ENCODE measurements at regions not wholly inside any gene's neighbourhood (a gene's known extent, or its start where the extent isn't known, plus 50 kb on each side); places are given as distances from the start of the nearest gene placed in this dataset.

DNA sequence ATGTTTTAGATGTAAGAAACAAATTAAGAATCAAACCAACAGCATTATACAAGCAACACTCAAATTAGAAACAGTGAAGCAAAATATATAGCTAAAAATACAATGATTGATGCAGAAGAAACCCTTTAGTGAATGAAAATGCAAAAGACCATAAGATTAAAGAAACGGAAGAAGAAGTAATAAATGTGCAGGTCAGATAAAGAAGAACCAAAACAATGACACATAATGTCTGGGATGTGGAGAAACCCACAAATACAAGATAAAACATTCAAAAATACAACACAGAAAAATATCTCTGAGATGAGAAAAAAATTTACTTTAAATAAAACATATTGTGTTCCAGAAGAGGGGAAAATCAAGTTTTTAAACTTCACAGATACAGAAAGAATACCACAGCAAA lies 73.4 kb upstream of the AVPR1A start:
- Histone ChIP-seq H3K4me3 (ENCODE audit: insufficient read length, low read depth) (no peak overlapping the region), H3K9me3 (ENCODE audit: insufficient read depth, low read length) (no peaks in the 10 kb centered on the region), H3K27me3 (ENCODE audit: insufficient read depth, insufficient read length) (no peaks in the 10 kb centered on the region), H3K9ac (ENCODE audit: insufficient read length, low read depth) (no peak overlapping the region), H3K36me3 (ENCODE audit: insufficient read depth, insufficient read length, low read length) (no peaks in the 10 kb centered on the region), H3K4me1 (ENCODE audit: insufficient read depth, insufficient read length) (no peaks in the 10 kb centered on the region)
- TF ChIP-seq SUZ12 (IDR thresholded peaks at IDR 0.05; ENCODE audit: extremely low read depth, insufficient read depth, insufficient read length) = no peak
- TF ChIP-seq YY1 (IDR thresholded peaks at IDR 0.05; ENCODE audit: insufficient read depth, insufficient read length) = no peak
- TF ChIP-seq ZNF274 (IDR thresholded peaks at IDR 0.05; ENCODE audit: low read depth, low read length) = no peak
- no peak for DNase-seq (ENCODE audit: low read depth, low spot score)

DNA sequence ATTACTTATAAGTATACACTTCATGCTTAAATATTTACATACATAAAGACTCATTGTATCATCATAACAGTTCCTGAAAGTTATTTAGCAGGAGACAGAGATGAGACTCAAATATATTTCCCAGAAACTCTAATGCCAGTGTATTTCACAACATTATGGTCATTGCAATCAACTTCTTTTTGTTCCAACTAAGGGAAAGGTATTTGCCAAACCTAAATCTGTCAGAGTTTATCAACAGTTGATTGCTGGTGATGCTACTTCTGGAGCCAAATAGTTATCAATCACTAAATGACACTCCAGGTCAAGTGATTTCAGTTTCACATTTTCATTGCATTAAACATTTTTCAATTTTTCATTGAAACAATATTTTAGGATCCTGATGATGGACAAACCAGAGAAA lies 72.1 kb upstream of the AVPR1A start:
- Histone ChIP-seq H3K36me3 (ENCODE audit: insufficient read depth, insufficient read length, low read length) (no peaks in the 10 kb centered on the region), H3K4me3 (ENCODE audit: insufficient read length, low read depth) (no peak overlapping the region), H3K27me3 (ENCODE audit: insufficient read depth, insufficient read length) (no peaks in the 10 kb centered on the region), H3K4me1 (ENCODE audit: insufficient read depth, insufficient read length) (no peaks in the 10 kb centered on the region), H3K9ac (ENCODE audit: insufficient read length, low read depth) (no peak overlapping the region), H3K9me3 (ENCODE audit: insufficient read depth, low read length) (no peaks in the 10 kb centered on the region)
- TF ChIP-seq SUZ12 (IDR thresholded peaks at IDR 0.05; ENCODE audit: extremely low read depth, insufficient read depth, insufficient read length) = no peak
- no peak for TF ChIP-seq ZNF274 (IDR thresholded peaks at IDR 0.05; ENCODE audit: low read depth, low read length)
- no peak for TF ChIP-seq YY1 (IDR thresholded peaks at IDR 0.05; ENCODE audit: insufficient read depth, insufficient read length)
- DNase-seq (ENCODE audit: low read depth, low spot score) = no peak

DNA sequence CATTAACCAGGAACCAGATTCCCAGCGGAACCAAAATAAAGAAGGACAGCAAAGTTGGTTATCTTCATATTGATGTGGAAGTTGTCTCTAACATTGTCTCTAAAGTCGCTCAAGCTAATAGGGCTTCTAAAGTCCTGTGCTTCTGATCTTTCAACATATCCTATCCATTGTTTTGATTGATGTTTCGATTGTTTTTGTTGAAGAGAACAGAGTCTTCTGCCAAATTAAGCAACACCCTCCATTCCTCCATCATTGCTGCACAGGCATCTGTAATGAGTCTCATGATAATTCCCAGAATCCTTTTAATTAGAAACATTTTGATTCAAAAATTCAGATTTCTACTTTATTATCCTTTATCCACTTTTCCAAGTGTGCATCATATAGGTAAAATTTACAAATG lies 71.6 kb upstream of the AVPR1A start:
- TF ChIP-seq SUZ12 (IDR thresholded peaks at IDR 0.05; ENCODE audit: extremely low read depth, insufficient read depth, insufficient read length) = no peak
- H3K4me3 ChIP-seq (ENCODE audit: insufficient read length, low read depth) = no peak overlapping the region
- H3K27me3 ChIP-seq (ENCODE audit: insufficient read depth, insufficient read length) = no peaks in the 10 kb centered on the region
- H3K4me1 ChIP-seq (ENCODE audit: insufficient read depth, insufficient read length) = no peaks in the 10 kb centered on the region
- H3K36me3 ChIP-seq (ENCODE audit: insufficient read depth, insufficient read length, low read length) = no peaks in the 10 kb centered on the region
- H3K9ac ChIP-seq (ENCODE audit: insufficient read length, low read depth) = no peak overlapping the region
- DNase-seq (ENCODE audit: low read depth, low spot score) = no peak
- no peaks in the 10 kb centered on the region for H3K9me3 ChIP-seq (ENCODE audit: insufficient read depth, low read length)

DNA sequence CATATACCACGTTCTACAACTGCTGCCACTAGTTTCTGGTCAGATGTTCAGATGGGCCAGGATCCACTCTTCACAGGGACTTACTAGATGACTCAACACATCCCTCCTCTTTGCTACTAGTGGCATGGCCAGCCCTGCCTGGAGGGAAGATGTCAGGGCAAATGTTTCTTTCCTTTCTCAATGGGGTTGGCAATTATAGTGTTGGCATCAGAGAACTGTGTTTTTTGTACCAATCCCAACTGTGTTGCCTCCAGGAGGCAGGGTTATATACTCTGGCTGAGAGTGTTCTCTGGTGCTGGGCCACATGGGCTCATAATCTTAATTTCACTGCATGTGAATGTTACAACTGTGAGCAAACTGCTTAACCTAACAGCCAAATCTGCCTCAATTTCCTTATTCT lies 69.9 kb upstream of the AVPR1A start:
- Histone ChIP-seq H3K36me3 (ENCODE audit: insufficient read depth, insufficient read length, low read length) (no peaks in the 10 kb centered on the region), H3K27me3 (ENCODE audit: insufficient read depth, insufficient read length) (no peaks in the 10 kb centered on the region)
- TF ChIP-seq SUZ12 (IDR thresholded peaks at IDR 0.05; ENCODE audit: extremely low read depth, insufficient read depth, insufficient read length) (no peak), ZNF274 (IDR thresholded peaks at IDR 0.05; ENCODE audit: low read depth, low read length) (no peak)

DNA sequence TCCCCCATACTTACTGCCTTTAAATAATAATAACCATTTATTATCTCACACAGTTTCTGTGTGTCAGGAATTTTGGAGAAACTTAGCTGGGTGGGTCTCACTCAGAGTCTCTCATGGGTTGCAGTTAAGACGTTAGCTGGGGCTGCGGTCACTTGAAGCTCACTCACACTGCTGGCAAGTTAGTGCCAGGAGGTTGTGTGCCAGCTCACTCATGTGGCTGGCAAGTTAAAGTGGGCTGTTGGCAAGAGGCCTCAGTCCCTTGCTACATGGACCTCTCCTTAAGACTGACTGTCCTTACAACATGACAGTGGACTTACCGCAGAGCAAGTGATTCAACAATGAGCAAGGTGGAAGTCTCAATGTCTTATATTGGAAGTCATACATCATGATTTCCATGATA lies 61.3 kb upstream of the AVPR1A start:
- Histone ChIP-seq H3K36me3 (ENCODE audit: insufficient read depth, insufficient read length, low read length) (no peaks in the 10 kb centered on the region), H3K9ac (ENCODE audit: insufficient read length, low read depth) (no peak overlapping the region), H3K4me3 (ENCODE audit: insufficient read length, low read depth) (no peak overlapping the region), H3K4me1 (ENCODE audit: insufficient read depth, insufficient read length) (no peaks in the 10 kb centered on the region), H3K9me3 (ENCODE audit: insufficient read depth, low read length) (no peaks in the 10 kb centered on the region), H3K27me3 (ENCODE audit: insufficient read depth, insufficient read length) (no peaks in the 10 kb centered on the region)
- TF ChIP-seq SUZ12 (IDR thresholded peaks at IDR 0.05; ENCODE audit: extremely low read depth, insufficient read depth, insufficient read length) = no peak
- no peak for TF ChIP-seq ZNF274 (IDR thresholded peaks at IDR 0.05; ENCODE audit: low read depth, low read length)
- TF ChIP-seq YY1 (IDR thresholded peaks at IDR 0.05; ENCODE audit: insufficient read depth, insufficient read length) = no peak
- no peak for DNase-seq (ENCODE audit: low read depth, low spot score)

More for the DNA sequence above, 69.9 kb upstream of the AVPR1A start:
- Histone ChIP-seq H3K4me3 (ENCODE audit: insufficient read length, low read depth) (no peak overlapping the region), H3K4me1 (ENCODE audit: insufficient read depth, insufficient read length) (no peaks in the 10 kb centered on the region), H3K9ac (ENCODE audit: insufficient read length, low read depth) (no peak overlapping the region), H3K9me3 (ENCODE audit: insufficient read depth, low read length) (no peaks in the 10 kb centered on the region)
- no peak for DNase-seq (ENCODE audit: low read depth, low spot score)

DNA sequence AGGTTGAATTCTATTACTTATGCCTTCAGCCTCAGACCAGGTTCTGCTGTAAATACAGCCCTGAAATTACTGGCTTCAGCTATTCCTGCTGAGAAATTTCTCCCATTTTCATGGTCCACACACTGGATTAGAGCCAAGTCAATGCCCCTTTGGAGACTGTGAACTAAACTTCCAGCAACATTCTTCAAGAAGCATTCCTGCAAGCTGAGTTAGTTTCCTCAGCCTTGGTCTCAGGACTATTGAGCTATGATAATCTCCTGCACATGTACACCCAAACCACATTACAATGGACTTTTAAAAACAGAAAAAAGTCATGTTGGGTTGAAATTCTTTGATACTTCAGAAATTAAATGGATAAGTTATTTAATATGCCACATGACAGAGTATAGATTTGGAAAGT lies 58.0 kb upstream of the AVPR1A start:
- Histone ChIP-seq H3K9ac (ENCODE audit: insufficient read length, low read depth) (no peak overlapping the region), H3K4me3 (ENCODE audit: insufficient read length, low read depth) (no peak overlapping the region), H3K9me3 (ENCODE audit: insufficient read depth, low read length) (no peaks in the 10 kb centered on the region), H3K4me1 (ENCODE audit: insufficient read depth, insufficient read length) (no peaks in the 10 kb centered on the region), H3K36me3 (ENCODE audit: insufficient read depth, insufficient read length, low read length) (no peaks in the 10 kb centered on the region), H3K27me3 (ENCODE audit: insufficient read depth, insufficient read length) (no peaks in the 10 kb centered on the region)
- no peak for TF ChIP-seq SUZ12 (IDR thresholded peaks at IDR 0.05; ENCODE audit: extremely low read depth, insufficient read depth, insufficient read length)
- no peak for TF ChIP-seq ZNF274 (IDR thresholded peaks at IDR 0.05; ENCODE audit: low read depth, low read length)
- no peak for TF ChIP-seq YY1 (IDR thresholded peaks at IDR 0.05; ENCODE audit: insufficient read depth, insufficient read length)
- DNase-seq (ENCODE audit: low read depth, low spot score) = no peak

DNA sequence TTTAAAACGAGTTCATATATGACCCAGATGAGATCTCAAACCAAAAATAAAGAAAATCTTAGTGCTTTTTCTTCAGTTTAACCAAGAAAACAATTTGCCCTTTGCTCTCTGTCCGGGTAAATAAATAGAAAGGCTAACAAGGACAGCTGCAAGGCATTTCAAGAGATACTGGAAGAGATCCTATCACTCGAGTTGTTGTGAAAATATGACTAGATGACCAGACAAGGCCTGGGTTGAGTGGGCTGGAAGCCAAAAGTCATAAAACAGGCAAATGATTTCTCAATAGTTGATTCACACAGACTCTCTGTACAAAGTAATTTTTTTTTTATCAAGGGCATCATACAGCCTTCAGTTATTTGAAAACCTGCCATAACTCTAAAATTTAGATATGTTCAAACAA lies 55.9 kb upstream of the AVPR1A start:
- TF ChIP-seq YY1 (IDR thresholded peaks at IDR 0.05; ENCODE audit: insufficient read depth, insufficient read length) = no peak
- no peak for TF ChIP-seq SUZ12 (IDR thresholded peaks at IDR 0.05; ENCODE audit: extremely low read depth, insufficient read depth, insufficient read length)
- TF ChIP-seq ZNF274 (IDR thresholded peaks at IDR 0.05; ENCODE audit: low read depth, low read length) = no peak
- Histone ChIP-seq H3K4me1 (ENCODE audit: insufficient read depth, insufficient read length) (no peaks in the 10 kb centered on the region), H3K9me3 (ENCODE audit: insufficient read depth, low read length) (no peaks in the 10 kb centered on the region), H3K9ac (ENCODE audit: insufficient read length, low read depth) (no peak overlapping the region), H3K36me3 (ENCODE audit: insufficient read depth, insufficient read length, low read length) (no peaks in the 10 kb centered on the region), H3K27me3 (ENCODE audit: insufficient read depth, insufficient read length) (no peaks in the 10 kb centered on the region), H3K4me3 (ENCODE audit: insufficient read length, low read depth) (no peak overlapping the region)
- no peak for DNase-seq (ENCODE audit: low read depth, low spot score)

DNA sequence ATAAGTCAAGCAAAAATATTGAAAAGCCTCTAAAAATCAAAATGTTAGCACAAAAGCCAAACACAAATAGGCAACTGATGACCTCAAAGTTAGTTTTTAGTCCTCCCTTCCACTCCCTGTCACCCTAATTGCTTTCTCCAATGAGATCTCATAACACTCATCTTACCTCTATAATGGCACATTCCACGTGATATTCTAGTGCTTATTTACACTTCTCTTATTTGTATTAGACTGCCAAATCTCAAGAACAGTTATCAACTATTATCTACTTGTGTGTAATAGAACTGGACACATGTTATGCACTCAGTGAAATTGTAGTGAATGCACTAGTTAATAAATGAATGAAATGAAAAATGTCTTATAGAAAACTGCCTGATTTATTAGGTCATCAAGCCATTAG lies 55.5 kb upstream of the AVPR1A start:
- TF ChIP-seq ZNF274 (IDR thresholded peaks at IDR 0.05; ENCODE audit: low read depth, low read length) (no peak), YY1 (IDR thresholded peaks at IDR 0.05; ENCODE audit: insufficient read depth, insufficient read length) (no peak), SUZ12 (IDR thresholded peaks at IDR 0.05; ENCODE audit: extremely low read depth, insufficient read depth, insufficient read length) (no peak)
- Histone ChIP-seq H3K4me3 (ENCODE audit: insufficient read length, low read depth) (no peak overlapping the region), H3K9me3 (ENCODE audit: insufficient read depth, low read length) (no peaks in the 10 kb centered on the region), H3K4me1 (ENCODE audit: insufficient read depth, insufficient read length) (no peaks in the 10 kb centered on the region), H3K27me3 (ENCODE audit: insufficient read depth, insufficient read length) (no peaks in the 10 kb centered on the region), H3K9ac (ENCODE audit: insufficient read length, low read depth) (no peak overlapping the region), H3K36me3 (ENCODE audit: insufficient read depth, insufficient read length, low read length) (no peaks in the 10 kb centered on the region)
- no peak for DNase-seq (ENCODE audit: low read depth, low spot score)

All from NT2/D1 (cell line).